ENCODE measurements at regions not wholly inside any gene's neighbourhood (a gene's known extent, or its start where the extent isn't known, plus 50 kb on each side); places are given as distances from the start of the nearest gene placed in this dataset.

- CTCF ChIA-PET = no interaction called here
- H3K9me3 ChIP-seq (ENCODE audit: control insufficient read depth, insufficient read depth, low read depth, low read length) = no peaks in the 10 kb centered on the region
- H3K36me3 ChIP-seq (ENCODE audit: control insufficient read depth in 2 of 2, insufficient read depth in 1 of 2, low read length in 2 of 2) = no peaks in the 10 kb centered on the region
- TF ChIP-seq INSM2 (tag by site-specific recombination; IDR thresholded peaks at IDR 0.05) (no peak), ZNF654 (tag by site-specific recombination; IDR thresholded peaks at IDR 0.05; ENCODE audit: low read depth) (no peak), ZNF837 (tag by site-specific recombination; IDR thresholded peaks at IDR 0.05) (no peak), ZNF274 (IDR thresholded peaks at IDR 0.05; ENCODE audit: low read length) (no peak), ZNF274 (tag by site-specific recombination; IDR thresholded peaks at IDR 0.05; ENCODE audit: borderline replicate concordance) (no peak), ZNF248 (tag by site-specific recombination; IDR thresholded peaks at IDR 0.05) (no peak), OVOL3 (tag by site-specific recombination; IDR thresholded peaks at IDR 0.05) (no peak), ZNF585B (tag by site-specific recombination; IDR thresholded peaks at IDR 0.05) (no peak), SP2 (tag by site-specific recombination; IDR thresholded peaks at IDR 0.05) (no peak), ZNF777 (tag by site-specific recombination; IDR thresholded peaks at IDR 0.05; ENCODE audit: borderline replicate concordance) (no peak), EGR2 (tag by site-specific recombination; IDR thresholded peaks at IDR 0.05; ENCODE audit: low read depth) (no peak), ZNF514 (tag by site-specific recombination; IDR thresholded peaks at IDR 0.05) (no peak), HOXD13 (CRISPR knock-in tag; IDR thresholded peaks at IDR 0.05; ENCODE audit: borderline replicate concordance) (no peak), ZNF521 (tag by site-specific recombination; IDR thresholded peaks at IDR 0.05) (no peak), ZNF184 (tag by site-specific recombination; IDR thresholded peaks at IDR 0.05) (no peak), ZNF664 (tag by site-specific recombination; IDR thresholded peaks at IDR 0.05) (no peak), ZNF670 (tag by site-specific recombination; IDR thresholded peaks at IDR 0.05; ENCODE audit: low read depth) (no peak), ZNF24 (tag by site-specific recombination; IDR thresholded peaks at IDR 0.05) (no peak), ZNF561 (tag by site-specific recombination; IDR thresholded peaks at IDR 0.05; ENCODE audit: borderline replicate concordance) (no peak), ZNF621 (tag by site-specific recombination; IDR thresholded peaks at IDR 0.05) (no peak), ZNF280D (tag by site-specific recombination; IDR thresholded peaks at IDR 0.05) (no peak)
- no peak overlapping the region for H3K4me3 ChIP-seq (ENCODE audit: low read depth, low read length)
- no peak overlapping the region for H3K27ac ChIP-seq (ENCODE audit: extremely low read depth, low read depth, low read length)
- POLR2A ChIA-PET = no interaction called here
- H3K4me1 ChIP-seq (ENCODE audit: control insufficient read depth, insufficient read depth, low read length) = no peaks in the 10 kb centered on the region
Measured at GRCh38 chr10:22849077-22849805, 78.6 kb upstream of the ARMC3 start.

- H3K4me1 ChIP-seq (ENCODE audit: control insufficient read depth, insufficient read depth, low read length) = no peaks in the 10 kb centered on the region
- H3K27ac ChIP-seq (ENCODE audit: extremely low read depth, low read depth, low read length) = no peak overlapping the region
- ChIA-PET CTCF (no interaction called here), POLR2A (no interaction called here)
- H3K36me3 ChIP-seq (ENCODE audit: control insufficient read depth in 2 of 2, insufficient read depth in 1 of 2, low read length in 2 of 2) = no peaks in the 10 kb centered on the region
- no peak for TF ChIP-seq ZNF112 (tag by site-specific recombination; IDR thresholded peaks at IDR 0.05)
- no peak overlapping the region for H3K4me3 ChIP-seq (ENCODE audit: low read depth, low read length)
- no peaks in the 10 kb centered on the region for H3K9me3 ChIP-seq (ENCODE audit: control insufficient read depth, insufficient read depth, low read depth, low read length)
Measured at GRCh38 chr10:22848509-22848908, 79.3 kb upstream of the ARMC3 start.

Measured in HEK293 (cell line).